PC-3 (cell line): ENCODE measurements at regions not wholly inside any gene's neighbourhood (a gene's known extent, or its start where the extent isn't known, plus 50 kb on each side); places are given as distances from the start of the nearest gene placed in this dataset.

ENCODE experiments used
- ATAC-seq: fragments of 200-7000 bp; cut with Tn5 transposase; 2 replicates; pipeline ENCODE4 v1.9.1; 2020; ENCODE audit warnings: mild to moderate bottlenecking, moderate library complexity
- BruUV-seq: library from RNA; stranded (reverse); fragments of 400-500 nt; replicated peaks from 2 replicates; lab custom pipeline; 2021; lab: Mats Ljungman, UMichigan
- CTCF ChIA-PET: fragments of 300-600 bp; sonication (Branson Sonifier 250); formaldehyde crosslinking; loops from one replicate; lab custom pipeline; 2022; ENCODE audit warnings: antibody characterized with exemption; lab: Charles Lee
- POLR2A ChIA-PET: fragments of 300-600 bp; sonication (Branson Sonifier 250); formaldehyde crosslinking; loops from one replicate; lab custom pipeline; 2022; ENCODE audit warnings: antibody characterized with exemption; ENCODE audit not compliant: unreplicated experiment; lab: Charles Lee
- DNase-seq: peaks from one replicate; pipeline ENCODE4 v3.0.0-alpha.2; 2015
- H2AFZ ChIP-seq: fragments of 300-600 bp; sonication (generic); 2 replicates; pipeline ENCODE4 v1.6.0; 2016; ENCODE audit warnings: antibody characterized with exemption, low read length
- H3F3A ChIP-seq: fragments of 300-600 bp; sonication (generic); one replicate; pipeline ENCODE4 v1.6.0; 2017; ENCODE audit warnings: antibody characterized with exemption, low read length, control low read depth, mild to moderate bottlenecking; ENCODE audit not compliant: unreplicated experiment
- H3K27ac ChIP-seq: fragments of 300-600 bp; sonication (generic); 2 replicates; pipeline ENCODE4 v1.5.1; 2016; ENCODE audit warnings: mild to moderate bottlenecking, low read length
- H3K27me3 ChIP-seq: fragments of 300-600 bp; sonication (generic); 2 replicates; pipeline ENCODE4 v1.6.1; 2016; ENCODE audit warnings: low read length, mixed read lengths
- H3K36me3 ChIP-seq: fragments of 300-600 bp; sonication (generic); 2 replicates; pipeline ENCODE4 v1.6.1; 2016; ENCODE audit warnings: low read depth, mixed run types, low read length, mixed read lengths
- H3K4me1 ChIP-seq: fragments of 300-600 bp; sonication (generic); 2 replicates; pipeline ENCODE4 v1.5.1; 2016; ENCODE audit warnings: low read length; ENCODE audit not compliant: insufficient read depth
- H3K4me2 ChIP-seq: fragments of 300-600 bp; sonication (generic); 2 replicates; pipeline ENCODE4 v1.6.0; 2016; ENCODE audit warnings: low read length
- H3K4me3 ChIP-seq: fragments of 300-600 bp; sonication (generic); 2 replicates; pipeline ENCODE4 v1.5.1; 2016; ENCODE audit warnings: mild to moderate bottlenecking, low read length, mixed read lengths
- H3K79me2 ChIP-seq: fragments of 300-600 bp; sonication (generic); 2 replicates; pipeline ENCODE4 v1.6.1; 2017; ENCODE audit warnings: low read length, mixed read lengths
- H3K9ac ChIP-seq: fragments of 300-600 bp; sonication (generic); 2 replicates; pipeline ENCODE4 v1.6.0; 2016; ENCODE audit warnings: mild to moderate bottlenecking, low read length
- H3K9me2 ChIP-seq: fragments of 300-600 bp; sonication (generic); replicated peaks from 2 replicates; pipeline ENCODE4 v1.6.1; 2016; ENCODE audit warnings: mixed run types, low read length, mixed read lengths
- H3K9me3 ChIP-seq: fragments of 300-600 bp; sonication (generic); 2 replicates; pipeline ENCODE4 v1.6.1; 2016; ENCODE audit warnings: low read length, mixed read lengths
- H4K20me1 ChIP-seq: fragments of 300-600 bp; sonication (generic); 2 replicates; pipeline ENCODE4 v1.6.1; 2016; ENCODE audit warnings: low read length, mixed read lengths
- EZH2 ChIP-seq: fragments of 300-600 bp; sonication (generic); IDR thresholded peaks from one replicate; pipeline ENCODE4 v1.6.1; 2017; ENCODE audit warnings: antibody characterized with exemption, mild to moderate bottlenecking, low read length; ENCODE audit not compliant: unreplicated experiment
- EZH2phosphoT487 ChIP-seq: fragments of 300-600 bp; sonication (generic); IDR thresholded peaks from 2 replicates; pipeline ENCODE4 v1.6.1; 2018; ENCODE audit warnings: mild to moderate bottlenecking, antibody characterized with exemption, low read length, borderline replicate concordance
- intact Hi-C: fragments of 100-400 bp; cut with micrococcal nuclease; formaldehyde crosslinking; loops from 2 replicates; pipeline ENCODE4 v1.9.0; 2023
- TF ChIP-seq, protein P1 (sequence below): fragments of 300-600 bp; sonication (generic); conservative IDR thresholded peaks from 2 replicates; pipeline ENCODE4 v1.5.1; 2017; ENCODE audit warnings: antibody characterized with exemption, low read depth, mild to moderate bottlenecking, low read length

DNA sequence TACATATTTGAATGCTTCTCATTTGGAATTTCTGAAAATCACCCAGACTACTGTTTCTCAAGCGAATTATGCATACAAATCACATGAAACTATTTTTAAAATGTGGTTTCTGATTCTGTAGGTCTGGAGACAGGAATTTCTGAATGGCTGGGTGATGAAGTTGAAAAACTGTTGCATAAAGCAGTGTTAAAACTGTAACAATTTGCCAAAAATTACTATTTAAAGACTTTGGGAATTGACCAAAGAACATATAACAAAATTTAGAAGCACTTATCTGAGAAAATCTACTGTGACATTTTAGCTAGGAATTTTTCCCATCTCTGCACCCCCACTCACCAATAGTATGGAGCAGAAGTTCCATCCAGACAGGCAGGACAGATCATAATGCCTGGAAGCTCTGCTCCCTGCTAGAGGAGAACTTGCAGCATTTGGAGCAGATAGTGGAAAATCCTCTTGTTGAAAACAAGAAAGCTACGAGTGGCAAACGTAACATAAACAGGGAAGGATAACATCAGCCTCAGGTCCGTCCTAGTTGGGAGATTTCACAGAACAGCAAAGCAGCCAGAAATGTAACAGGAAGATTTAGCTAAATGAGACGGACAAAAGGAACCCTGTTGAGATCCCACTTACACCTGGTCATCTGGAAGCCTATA is 132.3 kb upstream of the MCTP2 start:
- CTCF ChIA-PET: no interaction called here
- no peak for TF ChIP-seq EZH2
- TF ChIP-seq, protein P1, sequence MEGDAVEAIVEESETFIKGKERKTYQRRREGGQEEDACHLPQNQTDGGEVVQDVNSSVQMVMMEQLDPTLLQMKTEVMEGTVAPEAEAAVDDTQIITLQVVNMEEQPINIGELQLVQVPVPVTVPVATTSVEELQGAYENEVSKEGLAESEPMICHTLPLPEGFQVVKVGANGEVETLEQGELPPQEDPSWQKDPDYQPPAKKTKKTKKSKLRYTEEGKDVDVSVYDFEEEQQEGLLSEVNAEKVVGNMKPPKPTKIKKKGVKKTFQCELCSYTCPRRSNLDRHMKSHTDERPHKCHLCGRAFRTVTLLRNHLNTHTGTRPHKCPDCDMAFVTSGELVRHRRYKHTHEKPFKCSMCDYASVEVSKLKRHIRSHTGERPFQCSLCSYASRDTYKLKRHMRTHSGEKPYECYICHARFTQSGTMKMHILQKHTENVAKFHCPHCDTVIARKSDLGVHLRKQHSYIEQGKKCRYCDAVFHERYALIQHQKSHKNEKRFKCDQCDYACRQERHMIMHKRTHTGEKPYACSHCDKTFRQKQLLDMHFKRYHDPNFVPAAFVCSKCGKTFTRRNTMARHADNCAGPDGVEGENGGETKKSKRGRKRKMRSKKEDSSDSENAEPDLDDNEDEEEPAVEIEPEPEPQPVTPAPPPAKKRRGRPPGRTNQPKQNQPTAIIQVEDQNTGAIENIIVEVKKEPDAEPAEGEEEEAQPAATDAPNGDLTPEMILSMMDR: no peak
- no peak for TF ChIP-seq EZH2phosphoT487
- Histone ChIP-seq H3K27ac (no peak overlapping the region), H3K4me1 (no peaks in the 10 kb centered on the region), H3K36me3 (no peaks in the 10 kb centered on the region), H2AFZ (no peak overlapping the region), H4K20me1 (no peaks in the 10 kb centered on the region), H3F3A (no peaks in the 10 kb centered on the region), H3K4me3 (no peak overlapping the region), H3K9me2 (no peaks in the 10 kb centered on the region), H3K9ac (no peak overlapping the region), H3K9me3 (no peaks in the 10 kb centered on the region), H3K27me3 (0 out of 2 replicates have a peak, but pooled peaks cover 3% of the 10 kb centered on the region), H3K79me2 (no peaks in the 10 kb centered on the region), H3K4me2 (no peak overlapping the region)
- no peak for ATAC-seq
- POLR2A ChIA-PET: no interaction called here
- no peak for DNase-seq
- intact Hi-C loops: no loop called here
- BruUV-seq: no TSS peak

DNA sequence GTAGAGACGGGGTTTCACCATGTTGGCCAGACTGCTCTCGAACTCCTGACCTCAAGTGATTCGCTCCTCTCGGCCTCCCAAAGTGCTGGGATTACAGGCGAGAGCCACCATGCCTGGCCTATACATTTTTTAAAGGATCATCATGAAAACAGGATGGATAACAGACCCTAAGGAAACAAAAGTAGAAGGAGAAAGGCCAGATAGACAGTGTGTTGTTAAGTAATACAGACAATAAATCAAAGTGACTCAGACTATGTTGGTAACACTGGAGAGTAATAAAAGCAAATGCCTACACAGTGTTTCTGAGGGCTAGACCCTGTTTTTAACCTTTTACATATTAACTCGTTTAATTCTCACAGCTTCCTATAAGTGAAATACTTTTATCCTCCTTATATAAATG is 133.8 kb upstream of the MCTP2 start:
- POLR2A ChIA-PET: no interaction called here
- Histone ChIP-seq H3K27me3 (0 out of 2 replicates have a peak, but pooled peaks cover 3% of the 10 kb centered on the region), H3K4me1 (no peaks in the 10 kb centered on the region), H3K36me3 (no peaks in the 10 kb centered on the region), H3K9me2 (no peaks in the 10 kb centered on the region), H3F3A (no peaks in the 10 kb centered on the region), H3K4me3 (no peak overlapping the region), H3K9ac (no peak overlapping the region), H4K20me1 (no peaks in the 10 kb centered on the region), H3K79me2 (no peaks in the 10 kb centered on the region), H3K4me2 (no peak overlapping the region), H2AFZ (no peak overlapping the region), H3K9me3 (no peaks in the 10 kb centered on the region), H3K27ac (no peak overlapping the region)
- TF ChIP-seq, protein P1: no peak
- TF ChIP-seq EZH2phosphoT487: no peak
- no peak for TF ChIP-seq EZH2
- ATAC-seq (no peak), DNase-seq (peak; percentile 23)
- CTCF ChIA-PET: no interaction called here
- intact Hi-C loops: no loop called here
- BruUV-seq: no TSS peak

DNA sequence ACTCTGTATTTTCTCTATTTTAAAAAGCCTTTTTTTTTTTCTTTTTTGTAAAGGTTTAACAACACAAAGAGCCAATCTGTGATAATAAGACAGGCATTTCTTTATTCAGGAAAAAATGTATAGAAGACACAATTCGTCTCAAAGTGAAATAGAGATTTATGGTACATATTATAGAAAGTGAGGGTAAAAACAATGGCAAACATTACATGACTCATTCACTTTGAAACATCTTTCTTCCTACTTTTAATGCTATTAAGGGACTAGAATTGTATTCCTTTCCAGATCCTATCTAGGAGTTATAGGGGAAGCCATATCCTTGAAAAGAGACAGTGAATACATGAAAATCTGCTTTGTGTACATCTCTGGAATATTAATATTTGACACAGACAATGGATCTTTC is 137.1 kb upstream of the MCTP2 start:
- ChIA-PET CTCF (no interaction called here), POLR2A (no interaction called here)
- Histone ChIP-seq H3K9me3 (no peaks in the 10 kb centered on the region), H3K79me2 (no peaks in the 10 kb centered on the region), H3K4me2 (no peak overlapping the region), H3K27me3 (peaks cover 4% of the 10 kb centered on the region; the same call in 1 of the 2 replicates), H3K4me1 (no peaks in the 10 kb centered on the region), H3K9ac (no peak overlapping the region), H2AFZ (no peak overlapping the region), H3F3A (no peaks in the 10 kb centered on the region), H3K4me3 (no peak overlapping the region), H3K27ac (no peak overlapping the region), H4K20me1 (no peaks in the 10 kb centered on the region), H3K36me3 (no peaks in the 10 kb centered on the region), H3K9me2 (no peaks in the 10 kb centered on the region)
- TF ChIP-seq EZH2phosphoT487 (no peak), EZH2 (no peak)
- TF ChIP-seq, protein P1: no peak
- ATAC-seq (no peak), DNase-seq (no peak)
- intact Hi-C loops: no loop called here
- BruUV-seq: no TSS peak
